Sigmoid colon (tissue), 6 donors: ENCODE measurements at regions not wholly inside any gene's neighbourhood (a gene's known extent, or its start where the extent isn't known, plus 50 kb on each side); places are given as distances from the start of the nearest gene placed in this dataset.

ENCODE experiments used
- DNase-seq: peaks from one replicate; pipeline ENCODE4 v3.0.0-alpha.2; 2019
- H3K27ac ChIP-seq, 4 donors: fragments of 200-600 bp; sonication (generic); one replicate each; pipeline ENCODE4 v1.5.1; 2016 to 2019; ENCODE audit warnings: mild to moderate bottlenecking in 1 of 4
- H3K27me3 ChIP-seq, 3 donors: fragments of 200-600 bp; sonication (generic); one replicate each; pipeline ENCODE4 v1.5.1; 2019; ENCODE audit warnings: mild to moderate bottlenecking in 1 of 3
- H3K36me3 ChIP-seq, 4 donors: fragments of 200-600 bp; sonication (generic); one replicate each; pipeline ENCODE4 v1.5.1; 2016 to 2019
- H3K4me1 ChIP-seq, 4 donors: fragments of 200-600 bp; sonication (generic); one replicate each; pipeline ENCODE4 v1.5.1; 2017 to 2019
- H3K4me3 ChIP-seq, 4 donors: fragments of 200-600 bp; sonication (generic); one replicate each; pipeline ENCODE4 v1.5.1; 2017 to 2019; ENCODE audit warnings: mild to moderate bottlenecking in 2 of 4, moderate library complexity in 1 of 4
- H3K9me3 ChIP-seq, 4 donors: fragments of 200-600 bp in 3 of 4; sonication (generic) in 3 of 4; one replicate each; pipeline versions ENCODE4 v1.5.1 to v1.6.1; 2013 to 2019
- EP300 ChIP-seq, 4 donors: sonication (generic); formaldehyde crosslinking; IDR thresholded peaks; one replicate each; pipeline ENCODE4 v1.6.1; 2017; ENCODE audit warnings: antibody characterized with exemption in 4 of 4
- POLR2A ChIP-seq, 2 donors: fragments of 450-650 bp; IDR thresholded peaks; one replicate each; pipeline ENCODE4 v1.6.1; 2016; ENCODE audit warnings: antibody characterized with exemption in 2 of 2, mild to moderate bottlenecking in 2 of 2, moderate library complexity in 2 of 2
- POLR2AphosphoS5 ChIP-seq, 4 donors: sonication (generic); formaldehyde crosslinking; IDR thresholded peaks; one replicate each; pipeline ENCODE4 v1.6.1; 2017; ENCODE audit warnings: antibody characterized with exemption in 4 of 4
- WGBS, 2 donors: extraction: QIAGEN DNeasy Blood & Tissue Kit; methylation state at CpG; one replicate each; pipeline ENCODE4 v1.1.7; 2013; 5-methylcytosine and 5-hydroxymethylcytosine counted together
- intact Hi-C: fragments of 100-400 bp; cut with DNase I; formaldehyde crosslinking; loops from one replicate; pipeline ENCODE4 v1.15.1; 2023
- TF ChIP-seq, protein P1 (sequence below), 4 experiments: fragments of 450-650 bp in 3 of 4; fragments of 200-600 bp in 1 of 4; IDR thresholded peaks; one replicate each; pipeline ENCODE4 v1.5.1; 2016 to 2019; ENCODE audit warnings: antibody characterized with exemption in 4 of 4, mild to moderate bottlenecking in 3 of 4, moderate library complexity in 2 of 4
- donor health status: healthy with polysubstance abuse.
- donor health status: healthy.

- Histone ChIP-seq H3K36me3 (no peaks in the 10 kb centered on the region), H3K27ac (no peak overlapping the region), H3K4me3 (no peak overlapping the region), H3K9me3 (no peaks in the 10 kb centered on the region), H3K4me1 (no peaks in the 10 kb centered on the region), H3K27me3 (no peaks in the 10 kb centered on the region)
- 77 to 86% methylated on average over 1 of the region's 1 CpG for WGBS, 2 donors
- intact Hi-C loops, result no loop called here
- no peak for TF ChIP-seq EP300 (IDR thresholded peaks at IDR 0.05)
- TF ChIP-seq, protein P1, sequence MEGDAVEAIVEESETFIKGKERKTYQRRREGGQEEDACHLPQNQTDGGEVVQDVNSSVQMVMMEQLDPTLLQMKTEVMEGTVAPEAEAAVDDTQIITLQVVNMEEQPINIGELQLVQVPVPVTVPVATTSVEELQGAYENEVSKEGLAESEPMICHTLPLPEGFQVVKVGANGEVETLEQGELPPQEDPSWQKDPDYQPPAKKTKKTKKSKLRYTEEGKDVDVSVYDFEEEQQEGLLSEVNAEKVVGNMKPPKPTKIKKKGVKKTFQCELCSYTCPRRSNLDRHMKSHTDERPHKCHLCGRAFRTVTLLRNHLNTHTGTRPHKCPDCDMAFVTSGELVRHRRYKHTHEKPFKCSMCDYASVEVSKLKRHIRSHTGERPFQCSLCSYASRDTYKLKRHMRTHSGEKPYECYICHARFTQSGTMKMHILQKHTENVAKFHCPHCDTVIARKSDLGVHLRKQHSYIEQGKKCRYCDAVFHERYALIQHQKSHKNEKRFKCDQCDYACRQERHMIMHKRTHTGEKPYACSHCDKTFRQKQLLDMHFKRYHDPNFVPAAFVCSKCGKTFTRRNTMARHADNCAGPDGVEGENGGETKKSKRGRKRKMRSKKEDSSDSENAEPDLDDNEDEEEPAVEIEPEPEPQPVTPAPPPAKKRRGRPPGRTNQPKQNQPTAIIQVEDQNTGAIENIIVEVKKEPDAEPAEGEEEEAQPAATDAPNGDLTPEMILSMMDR (IDR thresholded peaks at IDR 0.05), result no peak
- no peak for TF ChIP-seq POLR2A (IDR thresholded peaks at IDR 0.05)
- TF ChIP-seq POLR2AphosphoS5 (IDR thresholded peaks at IDR 0.05), result no peak
- no peak for DNase-seq
Measured at GRCh38 chr3:110494093-110494490, 577.5 kb upstream of the NECTIN3 start.

- H3K27ac ChIP-seq, result no peak overlapping the region
- no peaks in the 10 kb centered on the region for H3K36me3 ChIP-seq
- H3K4me1 ChIP-seq, result no peaks in the 10 kb centered on the region
- no peaks in the 10 kb centered on the region for H3K27me3 ChIP-seq
- no peak for TF ChIP-seq POLR2AphosphoS5 (IDR thresholded peaks at IDR 0.05)
- TF ChIP-seq, protein P1 (IDR thresholded peaks at IDR 0.05), result no peak
- no peak overlapping the region for H3K4me3 ChIP-seq
- no peaks in the 10 kb centered on the region for H3K9me3 ChIP-seq
- DNase-seq, result no peak
- intact Hi-C loops, result no loop called here
- 86 to 89% methylated on average over 8 of the region's 8 CpGs for WGBS, 2 donors
Measured at GRCh38 chr3:110494728-110495127, 576.9 kb upstream of the NECTIN3 start.

- H3K27ac ChIP-seq, result no peak overlapping the region
- intact Hi-C loops, result no loop called here
- no peak for TF ChIP-seq POLR2AphosphoS5 (IDR thresholded peaks at IDR 0.05)
- no peak for TF ChIP-seq EP300 (IDR thresholded peaks at IDR 0.05)
- H3K4me3 ChIP-seq, result no peak overlapping the region
- H3K9me3 ChIP-seq, result no peaks in the 10 kb centered on the region
- no peaks in the 10 kb centered on the region for H3K4me1 ChIP-seq
- no peaks in the 10 kb centered on the region for H3K36me3 ChIP-seq
- DNase-seq, result no peak
- 79 to 80% methylated on average over 9 of the region's 9 CpGs for WGBS, 2 donors
- no peaks in the 10 kb centered on the region for H3K27me3 ChIP-seq
Measured at GRCh38 chr3:110495201-110495927, 576.3 kb upstream of the NECTIN3 start.

GRCh38 chr3:110504401-110504800 lies 567.2 kb upstream of the NECTIN3 start:
- Histone ChIP-seq H3K9me3 (no peaks in the 10 kb centered on the region), H3K36me3 (no peaks in the 10 kb centered on the region), H3K27me3 (no peaks in the 10 kb centered on the region), H3K4me1 (no peaks in the 10 kb centered on the region), H3K27ac (no peak overlapping the region), H3K4me3 (no peak overlapping the region)
- WGBS, 2 donors, result 83 to 84% methylated on average over 2 of the region's 2 CpGs
- TF ChIP-seq POLR2AphosphoS5 (IDR thresholded peaks at IDR 0.05) (no peak), POLR2A (IDR thresholded peaks at IDR 0.05) (no peak), EP300 (IDR thresholded peaks at IDR 0.05) (no peak)
- TF ChIP-seq, protein P1 (IDR thresholded peaks at IDR 0.05), result no peak
- no peak for DNase-seq
- intact Hi-C loops, result no loop called here

DNA sequence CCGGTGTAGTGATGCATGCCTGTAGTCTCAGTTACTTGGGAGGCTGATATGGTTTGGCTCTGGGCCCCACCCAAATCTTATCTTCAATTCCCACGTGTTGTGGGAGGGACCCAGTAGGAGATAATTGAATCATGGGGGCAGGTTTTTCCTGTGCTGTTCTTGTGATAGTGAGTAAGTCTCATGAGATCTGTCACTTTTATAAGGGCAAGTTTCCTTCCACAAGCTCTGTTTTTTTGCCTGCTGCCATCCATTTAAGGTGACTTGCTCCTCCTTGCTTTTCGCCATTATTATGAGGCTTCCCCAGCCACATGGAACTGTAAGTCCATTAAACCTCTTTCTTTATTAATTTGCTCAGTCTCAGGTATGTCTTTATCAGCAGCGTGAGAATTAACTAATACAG lies 566.7 kb upstream of the NECTIN3 start:
- no peak overlapping the region for H3K4me3 ChIP-seq
- no peaks in the 10 kb centered on the region for H3K4me1 ChIP-seq
- TF ChIP-seq POLR2A (IDR thresholded peaks at IDR 0.05) (no peak), EP300 (IDR thresholded peaks at IDR 0.05) (no peak), POLR2AphosphoS5 (IDR thresholded peaks at IDR 0.05) (no peak)
- TF ChIP-seq, protein P1 (IDR thresholded peaks at IDR 0.05), result no peak
- no peaks in the 10 kb centered on the region for H3K27me3 ChIP-seq
- H3K9me3 ChIP-seq, result no peaks in the 10 kb centered on the region
- intact Hi-C loops, result no loop called here
- no peak overlapping the region for H3K27ac ChIP-seq
- H3K36me3 ChIP-seq, result no peaks in the 10 kb centered on the region
- no peak for DNase-seq
- 72 to 77% methylated on average over 4 of the region's 4 CpGs for WGBS, 2 donors
